RPMI7951 (cell line): ENCODE measurements at regions not wholly inside any gene's neighbourhood (a gene's known extent, or its start where the extent isn't known, plus 50 kb on each side); places are given as distances from the start of the nearest gene placed in this dataset.
"Not testable (repeated sequence)": the region's sequence is repeated elsewhere in the genome, so short reads cannot be mapped to it uniquely, and the experiment has no call there.

Source experiments
- DNase-seq: peaks from one replicate; pipeline ENCODE4 v3.0.0-alpha.2; 2012; ENCODE audit warnings: low read depth

DNA sequence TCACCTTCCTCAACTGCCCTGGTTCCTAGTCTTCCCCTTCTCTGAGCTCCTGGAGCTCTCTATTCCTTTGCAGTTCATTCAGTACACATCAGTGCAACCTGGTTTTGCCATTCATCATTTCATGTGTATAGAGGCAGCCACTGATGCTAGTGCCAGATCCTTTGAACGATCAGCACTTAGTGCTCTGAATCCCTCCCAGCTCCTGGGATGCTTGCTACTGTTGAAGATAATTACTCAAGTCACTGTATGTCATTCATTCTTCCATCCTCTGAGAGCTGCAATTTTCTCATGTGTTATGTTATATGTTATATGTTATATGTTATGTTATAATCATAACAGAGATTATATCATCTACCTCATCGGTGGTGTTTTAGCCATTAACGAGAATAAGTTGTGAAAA is 98.5 kb upstream of the UXS1 start:
- DNase-seq, result no peak

DNA sequence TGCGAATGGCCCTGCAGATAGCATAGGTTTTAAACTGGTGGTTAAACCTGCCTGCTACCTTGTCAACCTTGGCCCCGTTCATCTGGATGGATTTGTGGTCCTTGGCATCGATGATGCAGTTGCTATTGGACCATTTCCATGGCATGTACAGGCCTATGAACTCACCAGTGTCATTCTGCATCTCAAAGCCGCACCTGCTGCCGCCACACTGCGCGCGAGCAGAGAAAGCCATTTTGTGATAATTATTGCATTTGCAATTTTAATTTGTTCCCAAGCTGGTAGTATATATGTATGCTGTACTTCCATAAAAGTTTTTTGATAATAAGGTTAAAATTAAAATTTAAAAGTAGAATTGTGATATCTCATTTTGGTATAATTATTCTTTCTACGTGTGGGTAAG is 94.8 kb upstream of the UXS1 start:
- DNase-seq, result no peak

DNA sequence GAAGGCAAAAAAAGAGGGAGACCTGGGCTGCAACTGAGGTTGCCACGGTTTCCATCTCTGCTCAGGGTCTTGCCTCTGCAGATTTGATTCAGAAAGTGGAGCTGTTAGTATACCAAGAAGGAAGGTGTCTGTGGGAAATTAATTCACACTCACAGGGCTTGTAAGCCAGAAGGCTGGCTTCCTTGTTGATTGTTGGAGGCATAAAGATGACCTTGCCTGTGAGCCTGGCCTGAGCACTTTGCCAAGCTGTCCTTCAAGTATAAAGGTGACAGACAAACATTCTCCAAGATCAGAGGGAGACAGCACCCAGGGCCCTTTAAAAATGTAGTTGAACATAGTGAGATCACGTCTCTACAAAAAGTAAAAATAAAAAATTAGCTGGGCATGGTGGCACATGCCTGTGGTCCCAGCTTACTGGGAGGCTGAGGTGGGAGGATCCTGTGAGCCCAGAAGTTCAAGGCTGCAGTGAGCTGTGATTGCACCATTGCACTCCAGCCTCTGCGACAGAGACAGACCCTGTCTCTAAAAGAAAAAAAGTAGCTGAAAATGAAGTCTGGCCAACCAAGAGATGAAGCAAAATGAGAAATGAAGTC is 91.2 kb upstream of the UXS1 start:
- no peak for DNase-seq

DNA sequence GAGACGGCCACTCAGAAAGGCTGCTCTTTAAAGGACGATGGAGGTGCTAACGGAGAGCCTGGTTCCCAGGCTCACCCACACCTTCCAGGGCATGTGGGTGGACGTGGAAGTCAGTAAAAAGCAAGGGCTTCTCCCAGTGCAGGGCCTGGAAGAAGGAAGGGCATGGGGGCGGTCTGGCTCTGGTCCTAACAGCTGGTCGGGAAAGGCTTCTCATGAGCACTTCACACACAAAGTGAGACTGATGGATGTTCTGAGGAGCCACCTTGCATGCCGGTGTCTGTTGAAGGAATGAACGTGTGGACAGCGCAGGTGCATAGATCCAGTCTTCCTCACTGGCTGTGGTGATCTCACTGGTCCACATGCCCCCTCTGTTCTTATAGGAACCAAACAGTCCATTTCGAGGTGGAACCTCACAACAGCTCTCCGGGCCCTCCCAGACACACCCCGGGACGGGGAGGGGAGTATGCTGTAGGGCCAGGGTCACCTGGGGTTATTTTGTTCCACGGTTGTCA is 90.6 kb upstream of the UXS1 start:
- no peak for DNase-seq

DNA sequence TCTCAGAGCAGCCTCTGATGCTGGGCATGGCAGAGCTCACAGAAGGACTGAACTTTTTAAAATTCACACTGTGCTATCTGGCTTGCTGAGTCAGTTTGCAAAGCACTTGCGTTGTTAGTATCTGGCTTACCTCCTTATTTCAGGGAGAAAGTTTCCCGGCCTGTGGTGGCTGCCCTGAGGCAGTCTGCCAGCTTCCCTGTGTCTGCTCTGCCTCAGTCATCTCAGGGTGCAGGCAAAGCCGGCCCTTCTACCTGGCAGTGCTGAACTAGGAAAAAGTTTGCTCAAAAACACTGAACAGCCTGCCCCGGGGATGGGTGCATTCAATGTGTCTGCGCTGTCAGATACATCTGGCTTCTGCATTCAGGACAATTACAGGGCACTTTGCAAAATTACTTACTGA is 90.2 kb upstream of the UXS1 start:
- DNase-seq, result no peak

DNA sequence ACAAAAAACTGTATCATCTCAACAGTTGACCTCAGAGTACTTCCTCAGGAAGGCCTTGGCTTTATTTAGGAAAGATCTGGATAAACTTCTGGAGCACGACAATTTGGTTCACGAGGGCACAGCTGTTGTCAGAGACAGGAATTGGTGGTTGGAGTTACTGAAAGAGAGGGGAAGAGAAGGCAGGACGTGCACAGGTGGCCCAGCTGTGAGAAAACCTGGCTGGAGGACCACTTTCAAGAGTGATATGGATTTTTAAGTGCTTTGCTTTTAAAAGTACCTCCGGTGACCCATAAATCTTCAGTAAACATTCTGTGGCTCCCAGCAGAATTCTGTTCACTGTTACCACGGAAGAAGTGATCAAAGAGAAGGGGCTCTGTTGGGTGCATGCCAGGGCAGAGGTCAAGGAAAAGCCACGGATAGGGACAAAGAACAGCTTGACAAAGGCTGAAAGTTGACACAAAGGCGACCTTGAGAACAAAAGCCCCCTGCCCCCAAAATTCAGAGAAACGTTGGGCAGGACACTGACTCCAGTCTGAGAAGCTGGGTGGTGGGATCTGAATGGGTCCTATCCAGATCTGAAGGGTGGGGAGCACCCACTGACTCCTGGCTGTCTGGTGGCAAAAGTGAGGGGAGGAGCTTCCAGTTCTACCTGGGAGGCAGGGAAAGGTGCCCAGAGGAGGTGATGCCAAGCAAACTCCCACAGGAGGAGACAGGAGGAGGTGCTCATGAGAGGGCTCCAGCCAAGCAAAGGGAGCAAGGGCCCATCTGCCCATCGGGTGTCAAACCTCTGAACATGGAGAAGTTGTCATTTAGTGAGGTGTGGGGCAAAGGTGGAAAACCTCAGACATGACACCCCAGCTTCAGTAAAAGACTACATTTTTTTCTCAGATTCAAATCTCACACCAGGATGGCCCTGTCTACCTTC is 89.4 kb upstream of the UXS1 start:
- not testable (repeated sequence) for DNase-seq

DNA sequence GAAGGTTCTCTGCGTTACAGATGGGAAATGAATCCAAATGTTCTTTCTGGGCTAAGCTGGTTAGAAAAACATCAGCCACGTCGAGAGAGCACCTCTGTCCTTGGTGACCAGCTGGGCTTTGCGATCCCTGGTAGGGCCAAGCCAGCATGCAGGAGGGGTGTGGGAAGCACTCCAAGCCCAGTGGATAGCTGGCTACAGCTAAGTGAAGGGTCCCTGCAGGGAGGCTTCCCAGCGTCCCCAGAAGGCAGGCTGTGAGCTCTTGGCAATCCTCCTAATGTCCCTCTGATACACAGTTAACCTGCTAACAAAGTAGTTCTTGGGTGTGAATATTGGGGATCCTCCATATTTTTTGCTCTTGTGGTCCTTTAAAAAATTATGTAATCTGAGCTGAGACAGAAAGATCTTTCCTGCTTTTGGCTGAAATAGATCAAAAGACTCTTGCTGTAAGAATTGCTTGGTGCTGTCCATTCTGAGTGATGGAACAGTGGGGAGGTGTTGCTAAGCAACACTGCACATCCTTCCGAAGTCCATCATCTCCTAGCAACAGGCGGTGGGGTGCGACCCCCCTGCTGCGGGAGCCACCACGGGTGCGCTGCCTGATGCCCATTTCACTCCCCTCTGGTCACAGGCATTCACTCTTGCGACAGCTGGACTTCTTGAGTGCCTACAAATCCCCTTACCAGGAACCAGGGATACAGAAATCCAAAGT is 88.5 kb upstream of the UXS1 start:
- no peak for DNase-seq

DNA sequence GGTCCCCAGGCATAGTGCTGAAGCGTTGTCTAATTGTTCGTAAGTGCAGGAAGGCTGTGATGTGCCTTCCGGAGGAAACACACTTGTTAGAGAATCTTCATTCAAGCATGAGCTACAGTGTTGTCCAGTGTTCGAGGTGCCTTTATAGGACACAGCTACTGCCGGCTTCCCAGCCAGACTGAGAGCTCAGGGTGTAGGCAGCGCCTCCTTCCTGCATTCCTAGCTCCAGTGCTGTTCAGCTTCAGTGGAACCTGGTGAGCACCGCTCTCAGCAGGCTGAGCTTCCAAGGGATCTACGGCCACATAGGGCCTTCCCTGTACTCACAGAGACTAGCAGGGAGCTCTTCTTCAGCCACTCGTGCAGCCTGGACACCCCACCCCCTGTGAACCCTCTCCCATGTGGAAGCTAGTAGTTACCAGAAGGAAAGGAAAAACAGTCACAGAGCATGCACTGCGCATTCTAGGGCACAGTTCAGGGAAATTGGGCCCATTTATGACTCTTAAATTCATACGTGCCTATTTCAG is 87.9 kb upstream of the UXS1 start:
- not testable (repeated sequence) for DNase-seq

DNA sequence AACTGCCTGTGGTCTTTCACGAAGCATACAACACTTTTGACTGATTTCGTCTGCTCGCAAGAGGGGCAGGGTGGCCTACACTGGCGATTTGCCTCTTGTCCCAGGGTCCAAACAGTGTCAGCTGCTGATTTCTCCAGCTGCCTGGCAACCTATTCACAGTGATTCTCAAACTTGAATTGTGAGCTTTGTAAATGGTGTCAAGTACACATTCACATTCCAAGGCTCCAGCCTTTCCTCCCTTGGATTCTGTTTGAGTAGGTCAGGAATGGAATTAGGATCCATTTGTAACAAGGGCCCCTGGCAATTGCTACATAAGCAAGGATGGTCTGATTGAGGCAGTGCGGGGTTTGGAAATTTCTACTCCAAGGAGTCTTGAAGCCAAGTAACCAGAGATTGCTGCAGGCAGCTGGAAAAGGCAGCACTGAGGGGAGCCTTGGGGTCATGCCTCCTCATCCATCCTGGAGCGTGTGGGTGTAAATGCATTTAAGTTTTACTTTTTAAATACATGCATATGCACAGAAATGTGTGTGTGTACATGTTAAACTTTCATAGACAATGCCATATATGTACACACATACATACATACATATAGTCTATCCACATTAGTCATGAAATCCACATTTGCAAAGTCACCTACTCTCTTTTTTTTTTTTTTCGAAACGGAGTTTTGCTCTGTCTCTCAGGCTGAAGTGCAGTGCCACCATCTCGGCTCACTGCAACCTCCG is 86.8 kb upstream of the UXS1 start:
- no peak for DNase-seq

DNA sequence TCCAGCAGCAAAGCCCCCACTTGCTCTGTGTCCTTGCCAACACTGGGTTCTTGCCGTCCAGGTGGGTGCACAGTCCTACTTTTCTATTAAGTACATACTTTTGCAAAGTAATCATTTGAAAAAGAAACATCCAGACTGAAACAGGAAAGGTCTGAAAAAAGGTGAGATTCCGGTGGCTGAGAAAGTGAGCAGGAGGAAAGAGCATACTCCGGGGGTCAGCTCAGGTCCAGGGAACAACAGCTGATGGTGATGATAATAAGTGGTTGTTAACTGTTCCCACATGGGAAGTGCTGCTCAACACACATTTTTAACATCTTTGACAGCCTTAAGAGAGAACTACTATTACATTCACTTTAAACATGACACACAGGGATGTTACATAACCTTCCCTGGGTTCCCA is 86.1 kb upstream of the UXS1 start:
- DNase-seq, result no peak

DNA sequence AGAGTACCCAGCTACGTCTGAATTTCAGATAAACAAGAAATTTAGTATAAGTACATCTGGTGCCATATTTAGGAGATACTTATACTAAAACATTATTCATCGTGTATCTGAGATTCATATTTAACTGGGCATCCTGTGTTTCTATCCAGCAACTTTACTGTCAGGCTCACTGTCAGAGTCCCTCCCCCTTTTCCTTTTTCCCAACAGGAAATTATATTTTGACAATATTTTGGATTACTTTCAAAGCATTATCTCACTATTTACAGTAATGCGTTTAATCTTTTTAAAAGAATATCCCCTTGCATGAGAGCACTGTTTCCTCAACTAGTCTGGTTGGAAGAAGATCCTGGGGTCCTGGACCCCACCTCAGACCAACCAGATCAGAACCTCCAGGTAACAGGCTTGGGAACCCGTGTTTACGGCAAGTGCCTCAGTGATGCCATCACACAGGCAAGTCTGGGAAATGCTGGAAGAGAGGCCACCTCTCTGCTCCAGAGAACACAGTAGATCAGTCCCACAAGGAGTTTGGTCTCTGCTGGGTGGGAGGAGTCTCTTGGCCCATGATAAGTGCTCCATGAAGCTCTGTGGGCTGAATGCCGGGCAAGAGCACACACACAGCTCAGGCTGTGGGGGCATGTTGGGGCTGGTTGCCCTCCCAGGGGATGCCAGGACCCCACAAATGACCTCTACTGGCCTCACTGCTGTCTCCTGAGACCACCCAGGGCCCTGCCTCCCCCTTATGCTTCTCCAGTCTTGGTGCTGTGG is 84.2 kb upstream of the UXS1 start:
- no peak for DNase-seq

DNA sequence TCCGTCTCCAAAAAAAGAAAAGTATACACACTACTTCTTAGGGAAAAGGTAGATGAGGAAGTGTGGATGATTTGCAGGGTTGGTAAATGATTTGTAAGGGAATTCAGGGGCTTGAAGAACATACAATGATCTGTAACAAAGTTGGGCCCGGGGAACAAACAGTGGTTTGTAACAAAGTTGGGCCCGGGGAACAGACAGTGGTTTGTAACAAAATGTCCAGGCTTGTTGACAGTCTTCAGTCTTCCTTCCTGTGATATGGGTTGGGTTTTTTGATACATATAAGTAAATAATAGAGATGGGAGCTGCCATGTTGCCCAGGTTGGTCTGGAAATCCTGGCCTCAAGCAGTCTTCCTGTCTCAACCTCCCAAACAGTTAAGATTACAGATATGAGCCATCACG is 83.3 kb upstream of the UXS1 start:
- DNase-seq, result no peak

DNA sequence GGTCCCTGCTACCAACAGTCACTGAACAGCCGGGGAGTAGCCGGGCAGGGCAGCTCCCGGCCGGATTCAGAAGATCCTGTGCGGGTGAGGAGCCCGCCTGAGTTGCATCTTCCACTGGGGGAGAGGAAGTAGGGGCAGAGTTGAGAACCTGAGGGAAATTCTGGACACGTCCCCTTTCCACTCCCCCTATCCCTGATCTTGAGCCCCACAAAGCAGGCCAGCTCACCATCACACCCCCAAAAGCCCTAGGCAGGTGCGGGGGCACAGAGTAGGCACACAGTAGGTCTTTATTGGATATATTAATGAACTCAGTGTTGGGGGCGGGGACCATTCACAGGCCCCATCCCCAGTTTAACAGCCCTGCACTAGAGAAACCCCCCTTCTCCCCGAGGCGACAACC is 81.9 kb upstream of the UXS1 start:
- no peak for DNase-seq

DNA sequence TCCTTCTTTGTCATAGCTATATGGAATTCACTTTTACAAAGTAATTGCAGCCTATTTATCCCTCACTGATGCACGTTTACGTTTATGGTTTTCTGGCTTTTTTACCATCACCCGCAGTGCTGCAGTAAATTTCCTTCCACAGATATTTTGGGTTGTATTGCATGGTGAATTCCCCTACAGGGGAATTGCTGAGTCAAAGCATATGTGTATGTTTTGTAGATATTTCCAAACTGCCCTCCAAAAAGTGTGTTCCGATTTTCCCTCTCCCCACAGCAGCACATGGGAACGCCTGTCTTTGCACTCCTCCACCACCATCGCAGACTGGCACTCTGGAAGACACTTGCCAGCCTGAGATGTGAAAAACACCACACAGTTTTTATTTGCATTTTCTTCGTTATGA is 80.6 kb upstream of the UXS1 start:
- no peak for DNase-seq

DNA sequence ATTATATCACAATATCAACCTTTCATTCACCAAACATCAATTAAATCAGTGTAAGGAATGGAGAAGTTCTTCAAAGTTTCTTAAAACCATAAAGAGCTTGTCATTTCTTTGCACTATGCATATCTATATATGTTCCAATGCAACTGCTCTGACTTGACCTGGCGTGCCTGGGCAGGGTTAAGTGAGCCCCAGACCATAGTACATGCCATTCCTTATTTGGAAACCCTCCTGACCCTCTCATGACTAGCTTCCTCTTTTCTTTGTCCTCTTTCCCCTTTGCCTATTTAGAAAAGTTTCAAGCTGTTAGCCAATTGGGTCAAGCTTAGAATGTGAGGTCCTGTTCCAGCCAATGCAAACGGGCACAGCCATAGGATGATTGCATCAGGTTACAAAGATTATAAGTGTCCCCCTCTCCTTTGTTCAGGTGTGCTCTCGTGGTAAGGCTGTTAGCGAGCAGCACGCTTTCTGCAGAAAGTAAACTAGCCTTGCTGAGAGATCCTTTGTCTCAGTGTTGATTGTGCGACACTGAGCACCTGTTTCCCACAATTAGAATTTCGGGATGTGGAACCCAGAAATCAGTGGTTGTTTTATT is 78.2 kb upstream of the UXS1 start:
- no peak for DNase-seq

DNA sequence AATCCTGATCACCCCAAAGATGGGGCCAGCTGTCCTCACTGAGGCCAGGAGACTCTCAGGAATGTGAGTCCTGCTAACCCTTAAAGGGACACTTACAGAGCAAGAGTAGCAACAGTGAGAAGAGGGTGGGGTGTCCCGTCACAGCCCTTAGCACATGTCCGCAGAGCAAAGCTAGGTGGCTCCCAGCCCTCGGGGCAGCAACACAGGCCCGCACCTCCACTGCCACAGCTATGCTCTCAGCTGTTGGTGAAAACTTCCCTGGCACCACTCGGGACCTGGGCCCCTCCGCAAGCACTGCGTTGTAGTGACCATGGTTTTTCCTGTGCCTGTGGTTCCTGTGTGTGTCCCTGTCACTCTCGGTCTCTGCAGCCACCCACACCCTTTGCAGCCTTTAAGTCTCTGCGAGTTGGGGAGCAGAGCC is 76.4 kb upstream of the UXS1 start:
- no peak for DNase-seq

DNA sequence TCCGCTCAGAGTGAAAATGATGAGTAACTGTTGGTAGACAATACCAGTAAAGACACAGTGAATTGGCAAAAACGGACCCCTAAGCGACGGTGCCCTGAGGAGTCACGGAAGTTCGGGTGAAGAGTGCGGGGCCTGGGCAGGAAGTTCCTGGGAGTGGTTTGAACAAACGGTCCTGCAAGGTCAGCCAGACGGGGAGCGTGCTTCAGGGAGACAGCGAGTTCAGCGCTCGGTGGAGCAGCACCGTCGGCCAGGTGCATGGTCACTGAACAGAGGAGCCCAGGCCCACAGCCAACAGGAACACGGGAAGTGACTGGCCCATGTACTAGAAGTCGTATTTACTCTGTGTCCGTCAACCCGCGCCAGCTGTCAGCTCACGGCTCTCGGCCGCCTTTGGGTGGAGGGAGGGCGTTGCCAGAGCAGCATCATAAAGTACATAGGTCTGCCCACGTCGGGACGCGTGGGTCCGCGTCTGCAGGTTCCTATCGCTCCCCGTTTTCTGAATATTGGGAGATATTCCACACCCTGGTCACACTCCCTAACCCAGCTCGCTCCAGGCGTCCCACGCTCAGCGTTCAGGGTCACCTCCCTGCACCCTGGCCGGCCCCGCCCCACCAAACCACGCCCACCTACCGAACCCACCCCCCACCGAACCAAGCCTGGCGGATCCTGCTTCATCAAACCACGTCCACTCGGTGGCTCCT is 75.6 kb upstream of the UXS1 start:
- DNase-seq, result no peak

DNA sequence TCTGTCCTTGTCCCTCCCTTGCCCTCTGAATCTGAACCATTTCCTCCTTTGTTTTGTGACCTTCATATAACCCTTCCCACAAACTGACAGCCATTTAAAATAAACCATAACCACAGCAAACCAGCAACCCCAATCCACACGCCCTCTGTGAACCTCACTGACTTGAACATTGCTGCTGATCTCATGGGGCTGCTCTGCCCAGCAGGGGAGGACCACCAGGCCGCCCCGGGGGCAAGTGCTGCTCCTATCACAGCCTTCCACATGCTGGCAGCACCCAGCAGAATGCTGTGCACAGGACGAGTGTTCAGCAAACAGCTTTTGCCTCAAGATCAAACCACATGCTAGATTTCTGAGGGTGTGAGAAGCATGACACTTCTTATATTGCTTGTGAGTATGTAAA is 73.9 kb upstream of the UXS1 start:
- DNase-seq, result no peak

DNA sequence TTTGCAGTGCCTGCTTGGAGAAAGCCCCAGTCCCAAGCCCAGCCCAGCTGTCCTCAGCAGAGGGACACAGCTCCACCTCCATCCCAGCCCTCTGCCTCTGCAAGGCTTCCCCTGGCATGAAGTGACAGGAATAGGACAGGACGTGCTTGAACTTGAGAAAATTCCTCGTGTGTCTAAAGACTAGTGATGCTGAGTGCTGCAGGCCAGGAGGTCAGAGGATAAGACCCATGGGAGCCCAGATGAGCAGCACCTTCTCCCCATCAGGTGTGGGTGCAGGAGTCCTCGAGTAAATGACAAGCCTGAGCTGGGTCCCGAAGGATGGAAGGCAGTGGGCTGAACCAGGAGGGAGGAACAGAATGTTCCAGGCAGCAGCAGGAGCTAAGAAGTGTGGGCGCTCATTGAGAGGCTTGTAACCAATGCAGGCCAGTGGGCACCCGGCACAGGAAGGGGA is 67.8 kb upstream of the UXS1 start:
- no peak for DNase-seq

DNA sequence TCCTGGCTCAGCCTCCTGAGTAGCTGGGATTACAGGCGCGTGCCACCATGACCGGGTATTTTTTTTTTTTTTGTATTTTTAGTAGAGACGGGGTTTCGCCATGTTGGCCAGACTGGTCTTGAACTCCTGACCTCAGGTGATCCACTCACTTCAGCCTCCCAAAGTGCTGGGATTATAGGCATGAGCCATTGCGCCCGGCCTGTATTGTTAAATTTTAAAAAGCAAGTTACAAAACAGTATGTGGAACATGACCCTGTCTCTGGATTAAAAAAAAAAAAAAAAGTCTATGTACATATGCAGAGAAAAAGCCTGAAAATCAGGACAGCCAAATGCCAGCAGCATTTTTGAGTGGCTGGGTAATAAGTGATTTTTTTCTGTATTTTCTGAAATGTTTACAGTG is 64.8 kb upstream of the UXS1 start:
- DNase-seq, result not testable (repeated sequence)
